Neural cell (in vitro differentiated cells): ENCODE measurements at regions not wholly inside any gene's neighbourhood (a gene's known extent, or its start where the extent isn't known, plus 50 kb on each side); places are given as distances from the start of the nearest gene placed in this dataset.

ENCODE experiments used
- EP300 ChIP-seq: fragments of 450-650 bp; conservative IDR thresholded peaks from 2 replicates; pipeline ENCODE4 v1.6.1; 2014; ENCODE audit warnings: antibody characterized with exemption, mild to moderate bottlenecking, moderate library complexity; ENCODE audit not compliant: poor library complexity, severe bottlenecking
- POLR2AphosphoS5 ChIP-seq: IDR thresholded peaks from 2 replicates; pipeline ENCODE4 v1.6.1; 2012
- TAF1 ChIP-seq: IDR thresholded peaks from 2 replicates; pipeline ENCODE4 v1.6.1; 2012; ENCODE audit warnings: low read depth
- TF ChIP-seq, protein P1 (sequence below): fragments of 450-650 bp; IDR thresholded peaks from 2 replicates; pipeline ENCODE4 v1.5.1; 2014; ENCODE audit warnings: antibody characterized with exemption, mild to moderate bottlenecking, moderate library complexity; ENCODE audit not compliant: poor library complexity, severe bottlenecking

DNA sequence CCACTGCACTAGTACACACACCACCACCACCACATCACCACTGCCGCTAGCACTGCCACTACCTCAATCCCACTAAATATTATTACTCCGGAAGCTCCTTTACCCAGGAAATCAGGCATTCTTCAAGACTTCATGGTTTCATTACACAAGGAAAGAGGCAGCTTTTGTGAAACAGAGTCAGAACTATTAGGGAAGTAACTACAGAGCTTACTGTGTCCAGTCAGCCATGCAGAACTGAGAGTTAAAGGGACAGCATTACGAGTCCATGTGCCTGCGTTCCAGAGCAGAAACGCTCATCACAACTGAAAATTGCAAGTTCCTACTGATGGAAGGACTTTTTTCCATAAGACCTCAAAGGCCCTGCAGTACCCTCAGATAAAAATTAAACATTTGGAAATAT lies 103.2 kb upstream of the FRG1 start:
- TF ChIP-seq, protein P1, sequence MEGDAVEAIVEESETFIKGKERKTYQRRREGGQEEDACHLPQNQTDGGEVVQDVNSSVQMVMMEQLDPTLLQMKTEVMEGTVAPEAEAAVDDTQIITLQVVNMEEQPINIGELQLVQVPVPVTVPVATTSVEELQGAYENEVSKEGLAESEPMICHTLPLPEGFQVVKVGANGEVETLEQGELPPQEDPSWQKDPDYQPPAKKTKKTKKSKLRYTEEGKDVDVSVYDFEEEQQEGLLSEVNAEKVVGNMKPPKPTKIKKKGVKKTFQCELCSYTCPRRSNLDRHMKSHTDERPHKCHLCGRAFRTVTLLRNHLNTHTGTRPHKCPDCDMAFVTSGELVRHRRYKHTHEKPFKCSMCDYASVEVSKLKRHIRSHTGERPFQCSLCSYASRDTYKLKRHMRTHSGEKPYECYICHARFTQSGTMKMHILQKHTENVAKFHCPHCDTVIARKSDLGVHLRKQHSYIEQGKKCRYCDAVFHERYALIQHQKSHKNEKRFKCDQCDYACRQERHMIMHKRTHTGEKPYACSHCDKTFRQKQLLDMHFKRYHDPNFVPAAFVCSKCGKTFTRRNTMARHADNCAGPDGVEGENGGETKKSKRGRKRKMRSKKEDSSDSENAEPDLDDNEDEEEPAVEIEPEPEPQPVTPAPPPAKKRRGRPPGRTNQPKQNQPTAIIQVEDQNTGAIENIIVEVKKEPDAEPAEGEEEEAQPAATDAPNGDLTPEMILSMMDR = no peak
- TF ChIP-seq EP300 (no peak), POLR2AphosphoS5 (no peak), TAF1 (no peak)
